Neural cell (in vitro differentiated cells): ENCODE measurements at regions not wholly inside any gene's neighbourhood (a gene's known extent, or its start where the extent isn't known, plus 50 kb on each side); places are given as distances from the start of the nearest gene placed in this dataset.

Experiments used
- H2AFZ ChIP-seq: fragments of 200-600, 300-800 bp; sonication (generic), shearing (Covaris generic); 2 replicates; pipeline ENCODE4 v1.6.0; 2014; ENCODE audit warnings: low read depth, mild to moderate bottlenecking, antibody characterized with exemption, low read length, moderate library complexity
- H3F3A ChIP-seq: fragments of 200-600 bp; shearing (Covaris generic); 2 replicates; pipeline ENCODE4 v1.6.1; 2016; ENCODE audit warnings: mild to moderate bottlenecking, moderate library complexity, mixed read lengths, antibody characterized with exemption, low read length; ENCODE audit not compliant: insufficient read depth, poor library complexity, severe bottlenecking
- H3K27ac ChIP-seq: fragments of 200-600, 300-800 bp; sonication (generic), shearing (Covaris generic); 2 replicates; pipeline ENCODE4 v1.5.1; 2014; ENCODE audit warnings: mild to moderate bottlenecking, low read length, moderate library complexity
- H3K27me3 ChIP-seq: fragments of 300-800, 200-600 bp; sonication (generic), shearing (Covaris generic); 2 replicates; pipeline ENCODE4 v1.6.0; 2014; ENCODE audit warnings: mild to moderate bottlenecking, low read depth, low read length, moderate library complexity; ENCODE audit not compliant: insufficient read depth
- H3K36me3 ChIP-seq: fragments of 300-800, 200-600 bp; sonication (generic), shearing (Covaris generic); 2 replicates; pipeline ENCODE4 v1.5.1; 2014; ENCODE audit warnings: mild to moderate bottlenecking, antibody characterized with exemption, low read length, moderate library complexity; ENCODE audit not compliant: insufficient read depth
- H3K4me2 ChIP-seq: fragments of 300-800, 200-600 bp; sonication (generic), shearing (Covaris generic); 2 replicates; pipeline ENCODE4 v1.6.0; 2014; ENCODE audit warnings: mild to moderate bottlenecking, low read length
- H3K4me3 ChIP-seq: fragments of 300-800, 200-600 bp; sonication (generic), shearing (Covaris generic); 2 replicates; pipeline ENCODE4 v1.5.1; 2014; ENCODE audit warnings: mild to moderate bottlenecking, low read length, moderate library complexity
- H3K79me2 ChIP-seq: fragments of 200-600 bp; shearing (Covaris generic); replicated peaks from 2 replicates; pipeline ENCODE4 v1.6.0; 2014; ENCODE audit warnings: mild to moderate bottlenecking, low read length, moderate library complexity; ENCODE audit not compliant: insufficient read depth
- H3K9ac ChIP-seq: fragments of 300-800, 200-600 bp; sonication (generic), shearing (Covaris generic); 2 replicates; pipeline ENCODE4 v1.6.1; 2016; ENCODE audit warnings: mild to moderate bottlenecking, low read length, mixed read lengths
- H3K9me2 ChIP-seq: fragments of 200-600 bp; shearing (Covaris generic); 2 replicates; pipeline ENCODE4 v1.6.1; 2016; ENCODE audit warnings: mild to moderate bottlenecking, low read length, mixed read lengths; ENCODE audit not compliant: insufficient read depth
- H3K9me3 ChIP-seq: fragments of 200-600, 300-800 bp; sonication (generic), shearing (Covaris generic); 2 replicates; pipeline ENCODE4 v1.6.1; 2016; ENCODE audit warnings: mild to moderate bottlenecking, mixed run types, low read length, moderate library complexity, mixed read lengths
- H4K20me1 ChIP-seq: fragments of 200-600 bp; shearing (Covaris generic); 2 replicates; pipeline ENCODE4 v1.6.1; 2016; ENCODE audit warnings: mild to moderate bottlenecking, mixed run types; ENCODE audit not compliant: insufficient read depth
- EP300 ChIP-seq: fragments of 450-650 bp; conservative IDR thresholded peaks from 2 replicates; pipeline ENCODE4 v1.6.1; 2014; ENCODE audit warnings: antibody characterized with exemption, mild to moderate bottlenecking, moderate library complexity; ENCODE audit not compliant: poor library complexity, severe bottlenecking
- EZH2 ChIP-seq: fragments of 200-600, 300-800 bp; shearing (Covaris generic), sonication (generic); IDR thresholded peaks from 2 replicates; pipeline ENCODE4 v1.6.1; 2014; ENCODE audit warnings: antibody characterized with exemption, low read length, borderline replicate concordance, mild to moderate bottlenecking; ENCODE audit not compliant: insufficient read depth, poor library complexity, severe bottlenecking
- MXI1 ChIP-seq: fragments of 450-650 bp; conservative IDR thresholded peaks from 2 replicates; pipeline ENCODE4 v1.6.1; 2014; ENCODE audit warnings: antibody characterized with exemption, mild to moderate bottlenecking; ENCODE audit not compliant: poor library complexity, severe bottlenecking
- POLR2AphosphoS5 ChIP-seq: IDR thresholded peaks from 2 replicates; pipeline ENCODE4 v1.6.1; 2012
- RAD21 ChIP-seq: fragments of 450-650 bp; conservative IDR thresholded peaks from 2 replicates; pipeline ENCODE4 v1.6.1; 2014; ENCODE audit warnings: antibody characterized with exemption, mild to moderate bottlenecking, moderate library complexity
- SMC3 ChIP-seq: fragments of 450-650 bp; conservative IDR thresholded peaks from 2 replicates; pipeline ENCODE4 v1.6.1; 2014; ENCODE audit warnings: antibody characterized with exemption, mild to moderate bottlenecking, moderate library complexity; ENCODE audit not compliant: poor library complexity
- TAF1 ChIP-seq: IDR thresholded peaks from 2 replicates; pipeline ENCODE4 v1.6.1; 2012; ENCODE audit warnings: low read depth
- TF ChIP-seq, protein P1 (sequence below): IDR thresholded peaks from 2 replicates; pipeline ENCODE4 v1.6.1; 2012; ENCODE audit warnings: borderline replicate concordance
- TF ChIP-seq, protein P2 (sequence below): fragments of 450-650 bp; IDR thresholded peaks from 2 replicates; pipeline ENCODE4 v1.5.1; 2014; ENCODE audit warnings: antibody characterized with exemption, mild to moderate bottlenecking, moderate library complexity; ENCODE audit not compliant: poor library complexity, severe bottlenecking

DNA sequence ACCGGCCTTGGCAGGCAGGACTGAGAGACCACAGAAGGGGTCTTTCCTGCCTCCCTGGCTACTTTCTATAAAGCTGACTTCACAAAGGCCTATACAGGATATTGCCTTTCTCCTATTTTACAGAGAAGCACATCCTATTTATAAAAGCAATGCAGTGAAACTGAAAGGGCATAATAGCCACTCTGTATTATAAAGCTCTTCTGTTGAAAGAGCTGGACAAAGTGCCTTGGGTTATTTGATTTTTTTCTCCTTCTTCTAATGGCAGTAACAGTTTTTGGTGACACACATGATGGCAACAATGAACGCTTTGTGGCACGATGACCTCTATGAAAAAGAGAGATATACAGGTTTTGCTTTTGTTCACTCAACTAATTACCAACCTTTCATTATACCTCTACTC, 281.1 kb downstream of the ZNF516 start:
- no peaks in the 10 kb centered on the region for H3K9me2 ChIP-seq
- no peaks in the 10 kb centered on the region for H3F3A ChIP-seq
- no peak overlapping the region for H3K27ac ChIP-seq
- TF ChIP-seq TAF1 (no peak), SMC3 (no peak), MXI1 (no peak), EP300 (no peak), RAD21 (no peak), EZH2 (no peak), POLR2AphosphoS5 (no peak)
- TF ChIP-seq, protein P1, sequence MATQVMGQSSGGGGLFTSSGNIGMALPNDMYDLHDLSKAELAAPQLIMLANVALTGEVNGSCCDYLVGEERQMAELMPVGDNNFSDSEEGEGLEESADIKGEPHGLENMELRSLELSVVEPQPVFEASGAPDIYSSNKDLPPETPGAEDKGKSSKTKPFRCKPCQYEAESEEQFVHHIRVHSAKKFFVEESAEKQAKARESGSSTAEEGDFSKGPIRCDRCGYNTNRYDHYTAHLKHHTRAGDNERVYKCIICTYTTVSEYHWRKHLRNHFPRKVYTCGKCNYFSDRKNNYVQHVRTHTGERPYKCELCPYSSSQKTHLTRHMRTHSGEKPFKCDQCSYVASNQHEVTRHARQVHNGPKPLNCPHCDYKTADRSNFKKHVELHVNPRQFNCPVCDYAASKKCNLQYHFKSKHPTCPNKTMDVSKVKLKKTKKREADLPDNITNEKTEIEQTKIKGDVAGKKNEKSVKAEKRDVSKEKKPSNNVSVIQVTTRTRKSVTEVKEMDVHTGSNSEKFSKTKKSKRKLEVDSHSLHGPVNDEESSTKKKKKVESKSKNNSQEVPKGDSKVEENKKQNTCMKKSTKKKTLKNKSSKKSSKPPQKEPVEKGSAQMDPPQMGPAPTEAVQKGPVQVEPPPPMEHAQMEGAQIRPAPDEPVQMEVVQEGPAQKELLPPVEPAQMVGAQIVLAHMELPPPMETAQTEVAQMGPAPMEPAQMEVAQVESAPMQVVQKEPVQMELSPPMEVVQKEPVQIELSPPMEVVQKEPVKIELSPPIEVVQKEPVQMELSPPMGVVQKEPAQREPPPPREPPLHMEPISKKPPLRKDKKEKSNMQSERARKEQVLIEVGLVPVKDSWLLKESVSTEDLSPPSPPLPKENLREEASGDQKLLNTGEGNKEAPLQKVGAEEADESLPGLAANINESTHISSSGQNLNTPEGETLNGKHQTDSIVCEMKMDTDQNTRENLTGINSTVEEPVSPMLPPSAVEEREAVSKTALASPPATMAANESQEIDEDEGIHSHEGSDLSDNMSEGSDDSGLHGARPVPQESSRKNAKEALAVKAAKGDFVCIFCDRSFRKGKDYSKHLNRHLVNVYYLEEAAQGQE = no peak
- TF ChIP-seq, protein P2, sequence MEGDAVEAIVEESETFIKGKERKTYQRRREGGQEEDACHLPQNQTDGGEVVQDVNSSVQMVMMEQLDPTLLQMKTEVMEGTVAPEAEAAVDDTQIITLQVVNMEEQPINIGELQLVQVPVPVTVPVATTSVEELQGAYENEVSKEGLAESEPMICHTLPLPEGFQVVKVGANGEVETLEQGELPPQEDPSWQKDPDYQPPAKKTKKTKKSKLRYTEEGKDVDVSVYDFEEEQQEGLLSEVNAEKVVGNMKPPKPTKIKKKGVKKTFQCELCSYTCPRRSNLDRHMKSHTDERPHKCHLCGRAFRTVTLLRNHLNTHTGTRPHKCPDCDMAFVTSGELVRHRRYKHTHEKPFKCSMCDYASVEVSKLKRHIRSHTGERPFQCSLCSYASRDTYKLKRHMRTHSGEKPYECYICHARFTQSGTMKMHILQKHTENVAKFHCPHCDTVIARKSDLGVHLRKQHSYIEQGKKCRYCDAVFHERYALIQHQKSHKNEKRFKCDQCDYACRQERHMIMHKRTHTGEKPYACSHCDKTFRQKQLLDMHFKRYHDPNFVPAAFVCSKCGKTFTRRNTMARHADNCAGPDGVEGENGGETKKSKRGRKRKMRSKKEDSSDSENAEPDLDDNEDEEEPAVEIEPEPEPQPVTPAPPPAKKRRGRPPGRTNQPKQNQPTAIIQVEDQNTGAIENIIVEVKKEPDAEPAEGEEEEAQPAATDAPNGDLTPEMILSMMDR = no peak
- H3K79me2 ChIP-seq = no peaks in the 10 kb centered on the region
- H2AFZ ChIP-seq = no peak overlapping the region
- no peak overlapping the region for H3K4me3 ChIP-seq
- H3K9ac ChIP-seq = no peak overlapping the region
- H3K36me3 ChIP-seq = no peaks in the 10 kb centered on the region
- peaks cover 6% of the 10 kb centered on the region for H3K9me3 ChIP-seq
- H3K27me3 ChIP-seq = no peaks in the 10 kb centered on the region
- no peaks in the 10 kb centered on the region for H4K20me1 ChIP-seq
- no peak overlapping the region for H3K4me2 ChIP-seq

DNA sequence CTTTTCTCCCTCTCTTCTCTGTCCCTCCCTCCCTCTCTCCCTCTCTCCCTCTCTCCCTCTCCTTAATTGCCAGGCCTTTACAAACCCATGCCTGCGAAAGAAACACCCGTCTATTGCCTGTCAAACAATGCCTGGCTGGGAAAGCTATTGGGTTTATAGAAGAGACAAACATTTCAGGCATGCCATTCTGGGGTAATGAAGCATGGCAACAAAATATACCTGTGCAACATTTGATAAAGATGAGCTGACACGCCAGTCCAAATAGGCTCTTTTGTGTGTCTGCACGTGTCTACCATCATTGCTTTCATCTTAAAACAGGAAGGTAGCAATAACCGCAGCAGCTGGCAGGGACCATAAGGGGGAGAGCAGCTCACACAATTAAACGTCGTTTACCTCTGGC, 282.1 kb downstream of the ZNF516 start:
- no peaks in the 10 kb centered on the region for H4K20me1 ChIP-seq
- no peaks in the 10 kb centered on the region for H3K36me3 ChIP-seq
- peak; percentile 83 for TF ChIP-seq EP300
- TF ChIP-seq MXI1 = peak; percentile 20
- TF ChIP-seq, protein P2 = no peak
- TF ChIP-seq POLR2AphosphoS5 = peak; percentile 83
- no peak overlapping the region for H3K9ac ChIP-seq
- H2AFZ ChIP-seq = no peak overlapping the region
- no peak overlapping the region for H3K4me2 ChIP-seq
- H3K4me3 ChIP-seq = no peak overlapping the region
- H3K9me3 ChIP-seq = peaks cover 6% of the 10 kb centered on the region
- no peaks in the 10 kb centered on the region for H3F3A ChIP-seq
- no peaks in the 10 kb centered on the region for H3K27me3 ChIP-seq
- no peaks in the 10 kb centered on the region for H3K9me2 ChIP-seq
- no peaks in the 10 kb centered on the region for H3K79me2 ChIP-seq
- no peak overlapping the region for H3K27ac ChIP-seq
